ENCODE measurements at regions not wholly inside any gene's neighbourhood (a gene's known extent, or its start where the extent isn't known, plus 50 kb on each side); places are given as distances from the start of the nearest gene placed in this dataset.

DNA sequence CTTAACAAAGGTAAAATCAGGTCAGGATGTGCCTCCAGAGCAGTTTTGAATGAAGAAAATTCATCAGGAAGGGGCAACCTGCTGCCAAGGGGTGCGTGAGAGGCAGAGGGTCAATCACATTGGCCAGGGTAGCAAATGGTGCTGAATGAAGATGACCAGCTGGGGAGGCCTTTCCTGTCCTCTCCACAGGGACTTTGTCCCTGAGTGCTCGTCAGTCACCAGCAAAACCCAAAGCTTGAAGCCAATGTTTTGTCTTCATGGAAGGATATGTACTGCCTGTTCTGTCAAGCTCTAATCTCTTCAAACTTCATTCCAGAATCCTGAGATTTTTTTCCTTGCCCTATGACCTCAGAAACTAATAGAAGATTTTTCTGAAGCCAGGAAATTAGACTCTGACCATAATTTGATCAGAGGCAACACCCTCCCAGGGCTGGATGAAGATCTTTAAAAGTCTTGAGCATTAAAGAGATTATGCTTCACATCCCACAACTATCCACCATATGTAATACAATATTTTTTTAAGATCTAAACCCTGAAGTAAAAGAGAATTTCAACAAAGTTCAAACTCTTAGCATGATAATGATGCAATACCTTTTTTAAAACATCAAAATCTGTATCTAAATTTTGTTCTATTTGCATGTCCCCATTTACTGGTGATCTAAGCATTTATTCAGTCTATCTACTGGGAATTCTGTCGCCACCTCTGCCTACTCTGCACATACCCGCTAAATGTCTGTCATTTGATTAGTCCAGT, 243.0 kb downstream of the SNX13 start:
- H3K4me3 ChIP-seq (ENCODE audit: low read depth, low read length) = no peak overlapping the region
- POLR2A ChIA-PET = no interaction called here
- CTCF ChIA-PET = interaction anchor here (0.9 to 2.5 kb wide), 6 partner anchors 9 to 655 kb away, joined by 3 to 9 read pairs (median 6); no protein-coding TSS in a partner anchor
- TF ChIP-seq, protein P1, sequence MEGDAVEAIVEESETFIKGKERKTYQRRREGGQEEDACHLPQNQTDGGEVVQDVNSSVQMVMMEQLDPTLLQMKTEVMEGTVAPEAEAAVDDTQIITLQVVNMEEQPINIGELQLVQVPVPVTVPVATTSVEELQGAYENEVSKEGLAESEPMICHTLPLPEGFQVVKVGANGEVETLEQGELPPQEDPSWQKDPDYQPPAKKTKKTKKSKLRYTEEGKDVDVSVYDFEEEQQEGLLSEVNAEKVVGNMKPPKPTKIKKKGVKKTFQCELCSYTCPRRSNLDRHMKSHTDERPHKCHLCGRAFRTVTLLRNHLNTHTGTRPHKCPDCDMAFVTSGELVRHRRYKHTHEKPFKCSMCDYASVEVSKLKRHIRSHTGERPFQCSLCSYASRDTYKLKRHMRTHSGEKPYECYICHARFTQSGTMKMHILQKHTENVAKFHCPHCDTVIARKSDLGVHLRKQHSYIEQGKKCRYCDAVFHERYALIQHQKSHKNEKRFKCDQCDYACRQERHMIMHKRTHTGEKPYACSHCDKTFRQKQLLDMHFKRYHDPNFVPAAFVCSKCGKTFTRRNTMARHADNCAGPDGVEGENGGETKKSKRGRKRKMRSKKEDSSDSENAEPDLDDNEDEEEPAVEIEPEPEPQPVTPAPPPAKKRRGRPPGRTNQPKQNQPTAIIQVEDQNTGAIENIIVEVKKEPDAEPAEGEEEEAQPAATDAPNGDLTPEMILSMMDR (IDR thresholded peaks at IDR 0.05; ENCODE audit: insufficient read depth, low read length, missing control alignments) = no peak
- DNase-seq (ENCODE audit: low read depth, low spot score) = no peak

DNA sequence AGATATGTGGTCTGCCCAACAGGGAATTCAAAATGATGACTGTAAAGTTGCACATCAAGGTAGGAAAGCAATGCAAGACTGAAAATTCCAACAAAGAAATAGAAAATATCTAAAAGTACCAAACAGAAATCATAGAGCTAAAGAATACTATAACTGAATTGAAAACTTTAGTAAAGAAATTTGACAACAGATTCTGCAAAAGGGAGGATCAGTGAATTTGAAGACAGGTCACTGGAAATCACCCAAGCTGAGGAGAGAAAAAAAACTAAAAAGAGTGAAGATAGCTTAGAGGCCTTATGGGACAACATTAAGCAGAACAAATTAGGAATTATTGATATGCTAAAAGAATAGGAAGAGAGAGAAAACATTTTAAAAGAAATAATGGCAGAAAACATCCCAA, 240.6 kb downstream of the SNX13 start:
- CTCF ChIA-PET = interaction anchor here (1.0 to 1.7 kb wide), 3 partner anchors 16 to 666 kb away, joined by 3 to 5 read pairs (median 4); no protein-coding TSS in a partner anchor
- POLR2A ChIA-PET = no interaction called here
- no peak overlapping the region for H3K4me3 ChIP-seq (ENCODE audit: low read depth, low read length)
- no peak for DNase-seq (ENCODE audit: low read depth, low spot score)
- TF ChIP-seq, protein P1 (IDR thresholded peaks at IDR 0.05; ENCODE audit: insufficient read depth, low read length, missing control alignments) = no peak

DNA sequence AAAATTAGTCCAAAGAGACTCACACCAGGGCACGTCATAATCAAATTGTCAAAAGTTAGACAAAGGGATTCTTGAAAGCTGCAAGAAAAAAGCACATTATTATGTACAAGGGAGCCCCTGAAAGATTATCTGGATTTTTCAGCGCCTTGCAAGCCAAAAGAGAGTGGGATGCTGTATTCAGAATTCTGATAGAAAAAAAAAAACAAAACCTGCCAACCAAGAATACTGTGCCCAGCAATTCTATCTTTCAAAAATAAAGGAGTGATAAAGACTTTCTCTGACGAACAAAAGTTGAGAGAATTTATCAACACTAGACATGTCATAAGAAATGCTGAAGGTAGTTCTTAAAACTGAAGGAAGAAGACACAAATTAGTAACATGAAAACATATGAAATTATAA, 240.2 kb downstream of the SNX13 start:
- ChIA-PET POLR2A (no interaction called here), CTCF (interaction anchor here (1.0 kb wide), 2 partner anchors 620 to 667 kb away, joined by 3 to 4 read pairs; no protein-coding TSS in a partner anchor)
- H3K4me3 ChIP-seq (ENCODE audit: low read depth, low read length) = no peak overlapping the region
- TF ChIP-seq, protein P1 (IDR thresholded peaks at IDR 0.05; ENCODE audit: insufficient read depth, low read length, missing control alignments) = no peak
- DNase-seq (ENCODE audit: low read depth, low spot score) = no peak

DNA sequence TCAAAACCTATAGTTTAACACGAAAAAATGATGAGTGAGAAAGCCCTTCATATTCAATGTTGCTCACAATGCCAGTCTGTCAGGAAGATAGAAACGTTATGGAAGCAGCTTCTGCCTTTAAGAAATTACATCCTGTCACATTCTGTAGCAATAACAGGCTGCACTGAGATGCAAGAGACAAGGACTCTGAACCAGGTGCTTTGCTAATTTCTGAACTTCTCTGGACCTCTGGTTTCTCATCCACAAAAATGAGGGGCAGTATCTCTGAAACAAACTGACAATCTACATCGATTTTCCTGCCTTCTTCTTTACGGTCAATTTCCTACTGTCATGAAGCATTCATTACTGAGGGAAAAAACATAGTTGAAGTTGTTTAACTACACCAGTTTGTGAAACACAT, 234.0 kb downstream of the SNX13 start:
- CTCF ChIA-PET = interaction anchor here (0.7 to 6.9 kb wide), 17 partner anchors 8 to 864 kb away, joined by 3 to 87 read pairs (median 4); no protein-coding TSS in a partner anchor

DNA sequence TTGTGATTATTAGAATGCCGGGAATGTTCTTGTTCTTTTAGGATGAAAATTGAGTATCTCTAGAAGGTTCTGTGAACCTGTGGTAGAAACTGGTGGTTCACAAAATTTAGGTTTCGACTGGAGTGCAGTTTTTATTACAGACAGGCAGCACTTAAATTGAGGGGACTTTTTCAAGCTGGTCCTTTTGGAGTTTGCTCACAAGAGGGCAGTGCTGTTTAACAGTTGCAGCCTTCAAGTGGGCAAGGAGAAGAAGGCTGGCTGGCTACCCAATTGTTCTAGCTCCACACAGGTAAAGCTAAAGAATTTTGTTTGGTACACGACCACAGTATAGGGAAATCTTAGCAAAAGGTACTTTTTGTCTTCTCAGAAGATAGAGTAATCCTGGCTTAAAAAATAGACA, 233.6 kb downstream of the SNX13 start:
- H3K4me3 ChIP-seq (ENCODE audit: low read depth, low read length) = no peak overlapping the region
- TF ChIP-seq, protein P1 (IDR thresholded peaks at IDR 0.05; ENCODE audit: insufficient read depth, low read length, missing control alignments) = peak; percentile 69
- ChIA-PET CTCF (interaction anchor here (0.7 to 6.9 kb wide), 18 partner anchors 8 to 863 kb away, joined by 3 to 87 read pairs (median 4); no protein-coding TSS in a partner anchor), POLR2A (no interaction called here)
- peak; percentile 16 for DNase-seq (ENCODE audit: low read depth, low spot score)

More for the DNA sequence above, 234.0 kb downstream of the SNX13 start:
- POLR2A ChIA-PET = no interaction called here
- no peak overlapping the region for H3K4me3 ChIP-seq (ENCODE audit: low read depth, low read length)
- DNase-seq (ENCODE audit: low read depth, low spot score) = no peak
- TF ChIP-seq, protein P1 (IDR thresholded peaks at IDR 0.05; ENCODE audit: insufficient read depth, low read length, missing control alignments) = no peak

DNA sequence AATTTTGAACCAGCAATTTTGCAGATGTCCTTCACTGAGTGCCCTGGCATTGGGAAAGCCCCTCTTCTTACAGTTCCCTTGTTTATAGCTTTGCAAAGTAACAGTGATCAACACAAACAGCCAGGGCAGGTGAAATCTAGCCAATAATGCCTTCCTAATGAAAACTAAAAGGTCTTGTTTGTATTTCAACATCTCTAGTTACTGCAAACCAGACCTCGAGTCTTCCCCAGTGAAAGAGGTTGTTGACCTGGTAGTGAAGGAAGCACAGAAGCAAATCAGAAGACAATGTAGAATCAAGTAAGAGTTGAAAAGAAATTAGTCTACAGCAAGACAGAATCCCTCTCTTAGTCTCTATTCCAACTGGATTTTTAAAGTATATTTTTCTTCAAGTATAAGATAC, 231.2 kb downstream of the SNX13 start:
- POLR2A ChIA-PET = no interaction called here
- CTCF ChIA-PET = interaction anchor here (1.2 to 6.9 kb wide), 2 partner anchors 639 to 651 kb away, joined by 4 to 87 read pairs; no protein-coding TSS in a partner anchor
- DNase-seq (ENCODE audit: low read depth, low spot score) = no peak
- TF ChIP-seq, protein P1 (IDR thresholded peaks at IDR 0.05; ENCODE audit: insufficient read depth, low read length, missing control alignments) = no peak
- no peak overlapping the region for H3K4me3 ChIP-seq (ENCODE audit: low read depth, low read length)

Measured in AG04449 (cell line).